ENCODE measurements at regions not wholly inside any gene's neighbourhood (a gene's known extent, or its start where the extent isn't known, plus 50 kb on each side); places are given as distances from the start of the nearest gene placed in this dataset.

DNA sequence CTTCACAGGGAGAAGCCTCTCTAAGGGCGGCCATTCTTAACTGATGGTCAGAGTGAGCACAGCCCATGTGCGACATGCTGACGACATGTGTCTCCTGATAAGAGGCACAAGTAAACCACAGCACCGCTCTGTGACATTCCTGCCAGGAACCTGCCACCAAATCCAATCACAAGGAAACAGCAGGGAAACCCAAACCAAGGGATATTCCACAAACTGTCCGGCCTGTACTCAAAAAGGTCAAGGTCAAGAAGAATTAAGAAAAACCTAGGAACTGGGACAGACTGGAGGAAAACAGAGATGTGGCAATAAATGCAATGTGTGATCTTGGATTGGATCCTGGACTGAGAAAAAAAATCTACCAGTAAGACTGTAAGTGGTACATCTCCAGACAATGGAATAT is 91.9 kb downstream of the SYNE3 start:
- TF ChIP-seq, protein P1, sequence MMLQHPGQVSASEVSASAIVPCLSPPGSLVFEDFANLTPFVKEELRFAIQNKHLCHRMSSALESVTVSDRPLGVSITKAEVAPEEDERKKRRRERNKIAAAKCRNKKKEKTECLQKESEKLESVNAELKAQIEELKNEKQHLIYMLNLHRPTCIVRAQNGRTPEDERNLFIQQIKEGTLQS (IDR thresholded peaks at IDR 0.05; ENCODE audit: borderline replicate concordance, extremely low read depth, low read depth, low read length), result no peak
- TF ChIP-seq, protein P2, sequence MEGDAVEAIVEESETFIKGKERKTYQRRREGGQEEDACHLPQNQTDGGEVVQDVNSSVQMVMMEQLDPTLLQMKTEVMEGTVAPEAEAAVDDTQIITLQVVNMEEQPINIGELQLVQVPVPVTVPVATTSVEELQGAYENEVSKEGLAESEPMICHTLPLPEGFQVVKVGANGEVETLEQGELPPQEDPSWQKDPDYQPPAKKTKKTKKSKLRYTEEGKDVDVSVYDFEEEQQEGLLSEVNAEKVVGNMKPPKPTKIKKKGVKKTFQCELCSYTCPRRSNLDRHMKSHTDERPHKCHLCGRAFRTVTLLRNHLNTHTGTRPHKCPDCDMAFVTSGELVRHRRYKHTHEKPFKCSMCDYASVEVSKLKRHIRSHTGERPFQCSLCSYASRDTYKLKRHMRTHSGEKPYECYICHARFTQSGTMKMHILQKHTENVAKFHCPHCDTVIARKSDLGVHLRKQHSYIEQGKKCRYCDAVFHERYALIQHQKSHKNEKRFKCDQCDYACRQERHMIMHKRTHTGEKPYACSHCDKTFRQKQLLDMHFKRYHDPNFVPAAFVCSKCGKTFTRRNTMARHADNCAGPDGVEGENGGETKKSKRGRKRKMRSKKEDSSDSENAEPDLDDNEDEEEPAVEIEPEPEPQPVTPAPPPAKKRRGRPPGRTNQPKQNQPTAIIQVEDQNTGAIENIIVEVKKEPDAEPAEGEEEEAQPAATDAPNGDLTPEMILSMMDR (IDR thresholded peaks at IDR 0.05 in 2 of 3, conservative IDR thresholded peaks at IDR 0.05 in 1 of 3; ENCODE audit: control insufficient read depth in 2 of 3, extremely low read depth in 1 of 3, insufficient read depth in 1 of 3, low read depth in 3 of 3, low read length in 3 of 3), result no peak
- TF ChIP-seq, protein P3, sequence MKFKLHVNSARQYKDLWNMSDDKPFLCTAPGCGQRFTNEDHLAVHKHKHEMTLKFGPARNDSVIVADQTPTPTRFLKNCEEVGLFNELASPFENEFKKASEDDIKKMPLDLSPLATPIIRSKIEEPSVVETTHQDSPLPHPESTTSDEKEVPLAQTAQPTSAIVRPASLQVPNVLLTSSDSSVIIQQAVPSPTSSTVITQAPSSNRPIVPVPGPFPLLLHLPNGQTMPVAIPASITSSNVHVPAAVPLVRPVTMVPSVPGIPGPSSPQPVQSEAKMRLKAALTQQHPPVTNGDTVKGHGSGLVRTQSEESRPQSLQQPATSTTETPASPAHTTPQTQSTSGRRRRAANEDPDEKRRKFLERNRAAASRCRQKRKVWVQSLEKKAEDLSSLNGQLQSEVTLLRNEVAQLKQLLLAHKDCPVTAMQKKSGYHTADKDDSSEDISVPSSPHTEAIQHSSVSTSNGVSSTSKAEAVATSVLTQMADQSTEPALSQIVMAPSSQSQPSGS (IDR thresholded peaks at IDR 0.05; ENCODE audit: low read length), result no peak
- TF ChIP-seq SIX5 (IDR thresholded peaks at IDR 0.05; ENCODE audit: low read depth, low read length, severe bottlenecking), result no peak
- TF ChIP-seq, protein P4, sequence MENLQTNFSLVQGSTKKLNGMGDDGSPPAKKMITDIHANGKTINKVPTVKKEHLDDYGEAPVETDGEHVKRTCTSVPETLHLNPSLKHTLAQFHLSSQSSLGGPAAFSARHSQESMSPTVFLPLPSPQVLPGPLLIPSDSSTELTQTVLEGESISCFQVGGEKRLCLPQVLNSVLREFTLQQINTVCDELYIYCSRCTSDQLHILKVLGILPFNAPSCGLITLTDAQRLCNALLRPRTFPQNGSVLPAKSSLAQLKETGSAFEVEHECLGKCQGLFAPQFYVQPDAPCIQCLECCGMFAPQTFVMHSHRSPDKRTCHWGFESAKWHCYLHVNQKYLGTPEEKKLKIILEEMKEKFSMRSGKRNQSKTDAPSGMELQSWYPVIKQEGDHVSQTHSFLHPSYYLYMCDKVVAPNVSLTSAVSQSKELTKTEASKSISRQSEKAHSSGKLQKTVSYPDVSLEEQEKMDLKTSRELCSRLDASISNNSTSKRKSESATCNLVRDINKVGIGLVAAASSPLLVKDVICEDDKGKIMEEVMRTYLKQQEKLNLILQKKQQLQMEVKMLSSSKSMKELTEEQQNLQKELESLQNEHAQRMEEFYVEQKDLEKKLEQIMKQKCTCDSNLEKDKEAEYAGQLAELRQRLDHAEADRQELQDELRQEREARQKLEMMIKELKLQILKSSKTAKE (IDR thresholded peaks at IDR 0.05; ENCODE audit: low read depth, poor library complexity, severe bottlenecking), result no peak
- TF ChIP-seq NRF1 (conservative IDR thresholded peaks at IDR 0.05; ENCODE audit: low read depth, low read length), result no peak
- TF ChIP-seq SUZ12 (IDR thresholded peaks at IDR 0.05; ENCODE audit: unreplicated experiment), result no peak
- TF ChIP-seq POLR2A (IDR thresholded peaks at IDR 0.05; ENCODE audit: low read depth, low read length), result no peak
- no peak for TF ChIP-seq DPF2 (IDR thresholded peaks at IDR 0.05)
- TF ChIP-seq ZNF24 (IDR thresholded peaks at IDR 0.05), result no peak
- TF ChIP-seq TCF3 (IDR thresholded peaks at IDR 0.05; ENCODE audit: borderline replicate concordance, insufficient read depth, low read depth, low read length), result no peak

Data from GM12878 (cell line).